H1 (cell line): ENCODE measurements at regions not wholly inside any gene's neighbourhood (a gene's known extent, or its start where the extent isn't known, plus 50 kb on each side); places are given as distances from the start of the nearest gene placed in this dataset.

Experiments
- CTCF ChIA-PET: fragments of 300-600 bp; sonication (Branson Sonifier 250); formaldehyde crosslinking; loops from one replicate; lab custom pipeline; 2021; ENCODE audit not compliant: partially characterized antibody; lab: Charles Lee
- POLR2A ChIA-PET: fragments of 300-600 bp; sonication (Branson Sonifier 250); formaldehyde crosslinking; loops from one replicate; lab custom pipeline; 2021; ENCODE audit warnings: inconsistent platforms; ENCODE audit not compliant: partially characterized antibody; lab: Charles Lee
- DNase-seq, 2 experiments: peaks; one replicate each; pipeline versions ENCODE4 v3.0.0 to v3.0.0-alpha.2; 2010 to 2022; ENCODE audit warnings: low spot score in 2 of 2, low read depth in 1 of 2, mixed read lengths in 1 of 2
- FAIRE-seq: peaks from 2 replicates; lab custom pipeline; 2011; peaks lifted over from hg19 to GRCh38; lab: Jason Lieb, UNC
- H2AFZ ChIP-seq: 2 replicates; pipeline ENCODE4 v1.8.1; 2012; ENCODE audit warnings: low read length, inconsistent platforms
- H2AK5ac ChIP-seq: 2 replicates; pipeline ENCODE4 v1.6.1; 2013; ENCODE audit warnings: low read depth, low read length
- H2BK120ac ChIP-seq: replicated peaks from 2 replicates; pipeline ENCODE3; 2013; ENCODE audit warnings: low read depth, low read length, inconsistent platforms
- H2BK12ac ChIP-seq: 2 replicates; pipeline ENCODE4 v1.6.1; 2013; ENCODE audit warnings: low read depth, low read length
- H2BK15ac ChIP-seq: 2 replicates; pipeline ENCODE4 v1.6.1; 2013; ENCODE audit warnings: low read length
- H2BK20ac ChIP-seq: 2 replicates; pipeline ENCODE4 v1.6.1; 2013; ENCODE audit warnings: low read length
- H2BK5ac ChIP-seq: 2 replicates; pipeline ENCODE4 v1.6.1; 2013; ENCODE audit warnings: low read depth, low read length
- H3K14ac ChIP-seq: 2 replicates; pipeline ENCODE4 v1.6.1; 2013; ENCODE audit warnings: inconsistent platforms; ENCODE audit not compliant: insufficient read length
- H3K18ac ChIP-seq: 2 replicates; pipeline ENCODE4 v1.6.1; 2013; ENCODE audit warnings: low read length; ENCODE audit errors: extremely low read depth
- H3K23ac ChIP-seq: 2 replicates; pipeline ENCODE4 v1.6.1; 2013; ENCODE audit warnings: inconsistent platforms; ENCODE audit not compliant: insufficient read length
- H3K23me2 ChIP-seq: 2 replicates; pipeline ENCODE4 v1.6.1; 2013; ENCODE audit warnings: low read depth, low read length
- H3K27ac ChIP-seq: 2 replicates; pipeline ENCODE4 v1.6.1; 2011; ENCODE audit warnings: low read depth, low read length, inconsistent platforms
- H3K27me3 ChIP-seq, 4 experiments: replicated peaks in 1 of 4; 1 replicate in 1 of 4; 2 replicates in 3 of 4; pipeline versions ENCODE4 v1.6.1 to v1.8.1; 2011 to 2013; ENCODE audit warnings: low read length in 3 of 4, mild to moderate bottlenecking in 3 of 4, inconsistent platforms in 2 of 4, mixed read lengths in 2 of 4, moderate library complexity in 1 of 4; ENCODE audit not compliant: control insufficient read depth in 3 of 4, insufficient read depth in 3 of 4; ENCODE audit errors: extremely low read depth in 1 of 4
- H3K36me3 ChIP-seq, 4 experiments: 2 replicates each; pipeline versions ENCODE4 v1.6.1 to v1.8.1; 2011 to 2013; ENCODE audit warnings: mild to moderate bottlenecking in 4 of 4, low read length in 3 of 4, moderate library complexity in 2 of 4, control low read depth in 1 of 4, inconsistent platforms in 1 of 4; ENCODE audit not compliant: insufficient read depth in 4 of 4, control insufficient read depth in 2 of 4
- H3K4ac ChIP-seq: replicated peaks from 2 replicates; pipeline ENCODE3; 2013; ENCODE audit warnings: low read length, low read depth, mixed read lengths, inconsistent platforms; ENCODE audit not compliant: insufficient read length
- H3K4me1 ChIP-seq, 4 experiments: replicated peaks in 1 of 4; 1 replicate in 1 of 4; 2 replicates in 3 of 4; pipeline versions ENCODE4 v1.6.1 to v1.8.1; 2011 to 2013; ENCODE audit warnings: low read length in 3 of 4, inconsistent platforms in 2 of 4, mixed read lengths in 1 of 4; ENCODE audit not compliant: insufficient read depth in 4 of 4, control insufficient read depth in 3 of 4
- H3K4me2 ChIP-seq, 2 experiments: 2 replicates each; pipeline versions ENCODE4 v1.6.1 to v1.8.1; 2011 to 2013; ENCODE audit warnings: low read depth in 2 of 2, low read length in 2 of 2, control low read depth in 1 of 2, inconsistent platforms in 1 of 2, mild to moderate bottlenecking in 1 of 2; ENCODE audit not compliant: insufficient read depth in 1 of 2
- H3K4me3 ChIP-seq, 4 experiments: fragments of 200-600, 300-600 bp in 1 of 4; sonication (generic), shearing (Covaris generic), sonication (Bioruptor Twin) in 1 of 4; 2 replicates each; pipeline versions ENCODE4 v1.5.1 to v1.8.1; 2011 to 2016; ENCODE audit warnings: low read length in 4 of 4, low read depth in 3 of 4, control low read depth in 2 of 4, inconsistent platforms in 2 of 4, mild to moderate bottlenecking in 2 of 4, mixed read lengths in 1 of 4, moderate library complexity in 1 of 4; ENCODE audit not compliant: insufficient read depth in 2 of 4; ENCODE audit errors: extremely low read depth in 1 of 4
- H3K56ac ChIP-seq: replicated peaks from 2 replicates; pipeline ENCODE3; 2013; ENCODE audit warnings: low read depth, mild to moderate bottlenecking, mixed read lengths, low read length, inconsistent platforms; ENCODE audit not compliant: insufficient read length
- H3K79me1 ChIP-seq: 2 replicates; pipeline ENCODE4 v1.6.1; 2013; ENCODE audit warnings: low read depth, low read length, control low read depth
- H3K79me2 ChIP-seq, 2 experiments: 2 replicates each; pipeline versions ENCODE4 v1.6.1 to v1.8.1; 2012 to 2013; ENCODE audit warnings: low read length in 2 of 2, mild to moderate bottlenecking in 2 of 2, inconsistent platforms in 1 of 2; ENCODE audit not compliant: insufficient read depth in 2 of 2, control insufficient read depth in 1 of 2
- H3K9ac ChIP-seq, 4 experiments: replicated peaks in 1 of 4; 1 replicate in 1 of 4; 2 replicates in 3 of 4; pipeline versions ENCODE4 v1.6.1 to v1.8.1; 2011 to 2013; ENCODE audit warnings: low read depth in 3 of 4, low read length in 3 of 4, control low read depth in 2 of 4, mild to moderate bottlenecking in 2 of 4, moderate library complexity in 2 of 4, inconsistent platforms in 1 of 4; ENCODE audit errors: extremely low read depth in 1 of 4
- H3K9me3 ChIP-seq, 2 experiments: 2 replicates each; pipeline versions ENCODE4 v1.6.1 to v1.8.1; 2012 to 2013; ENCODE audit warnings: mild to moderate bottlenecking in 2 of 2, moderate library complexity in 2 of 2, control low read depth in 1 of 2, inconsistent platforms in 1 of 2, low read depth in 1 of 2, low read length in 1 of 2, mixed read lengths in 1 of 2; ENCODE audit not compliant: insufficient read depth in 2 of 2
- H4K20me1 ChIP-seq, 2 experiments: replicated peaks in 1 of 2; 2 replicates each; pipeline versions ENCODE3 to v1.8.1; 2011 to 2013; ENCODE audit warnings: inconsistent platforms in 2 of 2, low read length in 2 of 2, mild to moderate bottlenecking in 1 of 2; ENCODE audit not compliant: insufficient read depth in 2 of 2, control insufficient read depth in 1 of 2
- H4K5ac ChIP-seq: 2 replicates; pipeline ENCODE4 v1.6.1; 2013; ENCODE audit warnings: low read length, low read depth, mixed read lengths, inconsistent platforms; ENCODE audit not compliant: insufficient read length
- H4K8ac ChIP-seq: 2 replicates; pipeline ENCODE4 v1.8.0; 2013; ENCODE audit warnings: mild to moderate bottlenecking, moderate library complexity, low read length, inconsistent platforms; ENCODE audit not compliant: insufficient read depth; ENCODE audit errors: extremely low read depth
- H4K91ac ChIP-seq: replicated peaks from 2 replicates; pipeline ENCODE3; 2013; ENCODE audit warnings: low read length, mixed read lengths, inconsistent platforms; ENCODE audit not compliant: insufficient read length
- GABPA ChIP-seq: IDR thresholded peaks from 2 replicates; pipeline ENCODE4 v1.6.1; 2011; ENCODE audit warnings: mild to moderate bottlenecking, low read length, moderate library complexity, borderline replicate concordance; ENCODE audit not compliant: insufficient read depth
- RBBP5 ChIP-seq: IDR thresholded peaks from 2 replicates; pipeline ENCODE4 v1.7.1; 2012; ENCODE audit warnings: low read depth, mild to moderate bottlenecking, inconsistent platforms, low read length, moderate library complexity, borderline replicate concordance
- USF2 ChIP-seq: IDR thresholded peaks from 2 replicates; pipeline ENCODE4 v1.6.1; 2011; ENCODE audit warnings: low read length, improper control_type of control experiment
- WGBS, 2 experiments: shearing (Covaris generic) in 1 of 2; methylation state at CpG; one replicate each; pipeline versions ENCODE4 v1.1.6 to v1.1.7; 2013 to 2015; ENCODE audit warnings: low lambda C conversion rate in 2 of 2, mixed read lengths in 2 of 2, inconsistent platforms in 1 of 2, low coverage in 1 of 2, missing lambda C conversion rate in 1 of 2; ENCODE audit not compliant: insufficient replicate concordance in 2 of 2, insufficient coverage in 1 of 2, insufficient read length in 1 of 2; ENCODE audit errors: extremely low coverage in 1 of 2, missing lambda C conversion rate in 1 of 2; 5-methylcytosine and 5-hydroxymethylcytosine counted together

- Histone ChIP-seq H2BK120ac (no peak overlapping the region), H2BK20ac (no peak overlapping the region), H3K4me2 (no peak overlapping the region), H3K56ac (no peak overlapping the region), H3K27me3 (no peaks in the 10 kb centered on the region), H3K9me3 (no peaks in the 10 kb centered on the region), H3K14ac (no peak overlapping the region), H3K4me3 (no peak overlapping the region), H3K23ac (no peak overlapping the region), H3K79me2 (no peaks in the 10 kb centered on the region), H3K79me1 (no peaks in the 10 kb centered on the region), H2BK15ac (no peak overlapping the region), H3K4ac (no peak overlapping the region), H2AFZ (no peak overlapping the region), H4K5ac (no peak overlapping the region), H3K36me3 (no peaks in the 10 kb centered on the region), H4K91ac (no peak overlapping the region), H2BK5ac (no peak overlapping the region), H3K4me1 (peaks cover 0 to 13% (median 3%) of the 10 kb centered on the region in 4 experiments; a peak in 2 of 7 replicates), H4K20me1 (peaks cover 0 to 1% of the 10 kb centered on the region in 2 experiments), H2AK5ac (no peak overlapping the region), H3K23me2 (no peaks in the 10 kb centered on the region), H2BK12ac (no peak overlapping the region), H4K8ac (no peak overlapping the region), H3K27ac (no peak overlapping the region), H3K9ac (no peak overlapping the region), H3K18ac (no peak overlapping the region)
- ChIA-PET POLR2A (no interaction called here), CTCF (no interaction called here)
- DNase-seq (no peak), FAIRE-seq (no peak)
- 95% methylated on average over 2 of the region's 2 CpGs; no CpG with 5 or more reads in 1 of the 2 experiments for WGBS, 2 experiments
- TF ChIP-seq USF2 (no peak), GABPA (no peak), RBBP5 (no peak)
Measured at GRCh38 chr12:92229381-92229780, 83.7 kb upstream of the BTG1 start.
